GM12878 (cell line): ENCODE measurements at regions not wholly inside any gene's neighbourhood (a gene's known extent, or its start where the extent isn't known, plus 50 kb on each side); places are given as distances from the start of the nearest gene placed in this dataset.

ENCODE experiments used
- ATAC-seq: fragments of 200-7000 bp; cut with Tn5 transposase; 3 replicates; pipeline ENCODE4 v1.9.1; 2020; ENCODE audit warnings: mild to moderate bottlenecking, moderate library complexity
- BruUV-seq: library from RNA; stranded (reverse); fragments of 400-500 nt; replicated peaks from 2 replicates; lab custom pipeline; 2021; lab: Mats Ljungman, UMichigan
- CTCF ChIA-PET: fragments of 300-600 bp; sonication (Branson Sonifier 250); formaldehyde crosslinking; extraction: SDS; loops from one replicate; lab custom pipeline; 2021; ENCODE audit warnings: inconsistent platforms; lab: Yijun Ruan, JAX
- POLR2A ChIA-PET: fragments of 350-600 bp; formaldehyde crosslinking; extraction: SDS; loops from one replicate; lab custom pipeline; 2021; ENCODE audit warnings: inconsistent platforms; lab: Charles Lee
- RAD21 ChIA-PET: fragments of 300-600 bp; sonication (Branson Sonifier 250); formaldehyde crosslinking; loops from one replicate; lab custom pipeline; 2023; ENCODE audit warnings: antibody characterized with exemption; ENCODE audit not compliant: unreplicated experiment; lab: Charles Lee
- SMC1A ChIA-PET: fragments of 300-600 bp; sonication (Branson Sonifier 250); formaldehyde crosslinking; loops from one replicate; lab custom pipeline; 2023; ENCODE audit not compliant: unreplicated experiment, uncharacterized antibody; lab: Charles Lee
- DNase-seq: peaks from one replicate; pipeline ENCODE4 v3.0.0-alpha.2; 2011; ENCODE audit warnings: low read depth, low spot score
- FAIRE-seq: peaks from 3 replicates; lab custom pipeline; 2011; peaks lifted over from hg19 to GRCh38; lab: Jason Lieb, UNC
- H2AFZ ChIP-seq: 2 replicates; pipeline ENCODE4 v1.6.0; 2011; ENCODE audit warnings: low read depth, low read length, control low read depth; ENCODE audit not compliant: control insufficient read depth
- H3K27ac ChIP-seq: 2 replicates; pipeline ENCODE4 v1.5.1; 2011; ENCODE audit warnings: control low read depth; ENCODE audit not compliant: control insufficient read depth, insufficient read depth
- H3K27me3 ChIP-seq, 2 experiments: replicated peaks in 1 of 2; 2 replicates each; pipeline versions ENCODE4 v1.6.0 to v1.6.1; 2011; ENCODE audit warnings: low read length in 1 of 2; ENCODE audit not compliant: control insufficient read depth in 2 of 2, insufficient read depth in 2 of 2
- H3K36me3 ChIP-seq, 2 experiments: 2 replicates each; pipeline ENCODE4 v1.5.1; 2011; ENCODE audit warnings: low read length in 1 of 2; ENCODE audit not compliant: control insufficient read depth in 2 of 2, insufficient read depth in 2 of 2
- H3K4me1 ChIP-seq: 2 replicates; pipeline ENCODE4 v1.6.1; 2011; ENCODE audit warnings: mild to moderate bottlenecking, low read length, moderate library complexity, mixed read lengths; ENCODE audit not compliant: control insufficient read depth, insufficient read depth
- H3K4me2 ChIP-seq: 2 replicates; pipeline ENCODE4 v1.6.0; 2011; ENCODE audit warnings: control low read depth; ENCODE audit not compliant: control insufficient read depth, insufficient read depth
- H3K4me3 ChIP-seq: fragments of 200-600 bp; sonication (generic); 2 replicates; pipeline ENCODE4 v1.5.1; 2016
- H3K79me2 ChIP-seq: 2 replicates; pipeline ENCODE4 v1.6.0; 2011; ENCODE audit warnings: low read length; ENCODE audit not compliant: control insufficient read depth, insufficient read depth
- H3K9ac ChIP-seq: 2 replicates; pipeline ENCODE4 v1.8.0; 2011; ENCODE audit warnings: low read length, control low read depth, mixed read lengths; ENCODE audit not compliant: control insufficient read depth, insufficient read depth
- H3K9me3 ChIP-seq: replicated peaks from 3 replicates; pipeline ENCODE4 v1.5.1; 2011; ENCODE audit warnings: mild to moderate bottlenecking, low read length; ENCODE audit not compliant: control insufficient read depth, insufficient read depth
- H4K20me1 ChIP-seq: 2 replicates; pipeline ENCODE4 v1.6.0; 2011; ENCODE audit not compliant: control insufficient read depth, insufficient read depth
- BCL11A ChIP-seq: IDR thresholded peaks from 2 replicates; pipeline ENCODE4 v1.6.1; 2011; ENCODE audit warnings: low read depth, low read length
- FOXK2 ChIP-seq: fragments of 450-650 bp; IDR thresholded peaks from 2 replicates; pipeline ENCODE4 v1.6.1; 2017; ENCODE audit warnings: mild to moderate bottlenecking, moderate library complexity
- JUND ChIP-seq: IDR thresholded peaks from 2 replicates; pipeline ENCODE4 v1.6.1; 2012; ENCODE audit warnings: low read depth, mild to moderate bottlenecking, low read length, improper control_type of control experiment, moderate library complexity
- KDM1A ChIP-seq: fragments of 200-600 bp; sonication (generic); IDR thresholded peaks from 2 replicates; pipeline ENCODE4 v1.6.1; 2016; ENCODE audit warnings: borderline replicate concordance
- POLR2A ChIP-seq: IDR thresholded peaks from 2 replicates; pipeline ENCODE4 v1.6.1; 2011; ENCODE audit warnings: low read depth, mild to moderate bottlenecking, low read length
- RELA ChIP-seq: fragments of 450-650 bp; IDR thresholded peaks from 2 replicates; pipeline ENCODE4 v1.8.0; 2014; ENCODE audit warnings: borderline replicate concordance; ENCODE audit not compliant: partially characterized antibody
- RUNX3 ChIP-seq: IDR thresholded peaks from 2 replicates; pipeline ENCODE4 v1.6.1; 2012; ENCODE audit warnings: low read length, inconsistent platforms
- SPI1 ChIP-seq: IDR thresholded peaks from 2 replicates; pipeline ENCODE4 v1.6.1; 2011; ENCODE audit warnings: low read depth, mild to moderate bottlenecking, low read length, moderate library complexity, borderline replicate concordance; ENCODE audit not compliant: insufficient read depth
- ZSCAN29 ChIP-seq: fragments of 450-650 bp; IDR thresholded peaks from 2 replicates; pipeline ENCODE4 v1.6.1; 2017; ENCODE audit warnings: mild to moderate bottlenecking, moderate library complexity
- WGBS: methylation state at CpG from one replicate; pipeline ENCODE4 v1.1.6; 2016; ENCODE audit warnings: low lambda C conversion rate; ENCODE audit not compliant: insufficient replicate concordance, insufficient coverage; ENCODE audit errors: missing lambda C conversion rate; 5-methylcytosine and 5-hydroxymethylcytosine counted together
- in situ Hi-C: fragments of 300-500 bp; cut with MboI; formaldehyde crosslinking; loops from 9 replicates; pipeline ENCODE4 v1.14.3; 2018; ENCODE audit warnings: mixed read lengths
- intact Hi-C: fragments of 100-400 bp; cut with micrococcal nuclease; formaldehyde crosslinking; loops from one replicate; pipeline ENCODE4 v1.14.2; 2022; ENCODE audit not compliant: unreplicated experiment
- TF ChIP-seq, protein P1 (sequence below): fragments of 450-650 bp; formaldehyde crosslinking; IDR thresholded peaks from 2 replicates; pipeline ENCODE4 v1.5.0; 2022; ENCODE audit warnings: mild to moderate bottlenecking, missing genetic modification characterization

DNA sequence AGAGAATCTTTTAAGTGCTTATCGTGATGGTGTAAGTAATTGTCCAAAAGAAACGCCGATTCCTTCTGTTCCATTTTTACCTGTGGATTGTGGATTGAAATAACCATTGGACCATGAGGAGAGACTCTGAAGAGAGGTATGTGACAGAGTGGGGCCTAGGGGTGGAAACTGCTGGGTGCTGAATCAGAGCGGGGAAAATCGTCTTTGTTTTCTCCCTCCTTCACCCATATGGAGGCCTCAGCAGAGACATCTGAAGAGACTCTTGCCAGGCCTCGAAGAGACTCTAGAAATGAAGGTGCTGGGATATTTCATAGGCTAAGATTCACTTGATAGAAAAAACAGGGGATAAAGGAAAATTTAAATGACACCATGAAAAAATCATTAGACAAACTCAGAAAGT, 1327.0 kb downstream of the BRINP3 start:
- POLR2A ChIA-PET: no interaction called here
- no peaks in the 10 kb centered on the region for H4K20me1 ChIP-seq
- H3K4me3 ChIP-seq: no peak overlapping the region
- H3K9me3 ChIP-seq: no peaks in the 10 kb centered on the region
- CTCF ChIA-PET: interaction anchor here (2.1 kb wide), 1 partner anchor 369 kb away, joined by 8 read pairs; no protein-coding TSS in a partner anchor
- RAD21 ChIA-PET: no interaction called here
- ATAC-seq: peak; percentile 42
- no TSS peak for BruUV-seq
- in situ Hi-C loops: no loop called here
- FAIRE-seq: no peak
- DNase-seq: no peak
- 41% methylated on average over 6 of the region's 6 CpGs for WGBS
- H2AFZ ChIP-seq: no peak overlapping the region
- intact Hi-C loops: no loop called here
- H3K79me2 ChIP-seq: no peaks in the 10 kb centered on the region
- SMC1A ChIA-PET: no interaction called here
- no peak overlapping the region for H3K9ac ChIP-seq
- no peaks in the 10 kb centered on the region for H3K4me1 ChIP-seq
- TF ChIP-seq KDM1A (no peak), ZSCAN29 (no peak), SPI1 (no peak), BCL11A (no peak), POLR2A (no peak), JUND (no peak), RUNX3 (no peak), RELA (no peak), FOXK2 (no peak)
- TF ChIP-seq, protein P1, sequence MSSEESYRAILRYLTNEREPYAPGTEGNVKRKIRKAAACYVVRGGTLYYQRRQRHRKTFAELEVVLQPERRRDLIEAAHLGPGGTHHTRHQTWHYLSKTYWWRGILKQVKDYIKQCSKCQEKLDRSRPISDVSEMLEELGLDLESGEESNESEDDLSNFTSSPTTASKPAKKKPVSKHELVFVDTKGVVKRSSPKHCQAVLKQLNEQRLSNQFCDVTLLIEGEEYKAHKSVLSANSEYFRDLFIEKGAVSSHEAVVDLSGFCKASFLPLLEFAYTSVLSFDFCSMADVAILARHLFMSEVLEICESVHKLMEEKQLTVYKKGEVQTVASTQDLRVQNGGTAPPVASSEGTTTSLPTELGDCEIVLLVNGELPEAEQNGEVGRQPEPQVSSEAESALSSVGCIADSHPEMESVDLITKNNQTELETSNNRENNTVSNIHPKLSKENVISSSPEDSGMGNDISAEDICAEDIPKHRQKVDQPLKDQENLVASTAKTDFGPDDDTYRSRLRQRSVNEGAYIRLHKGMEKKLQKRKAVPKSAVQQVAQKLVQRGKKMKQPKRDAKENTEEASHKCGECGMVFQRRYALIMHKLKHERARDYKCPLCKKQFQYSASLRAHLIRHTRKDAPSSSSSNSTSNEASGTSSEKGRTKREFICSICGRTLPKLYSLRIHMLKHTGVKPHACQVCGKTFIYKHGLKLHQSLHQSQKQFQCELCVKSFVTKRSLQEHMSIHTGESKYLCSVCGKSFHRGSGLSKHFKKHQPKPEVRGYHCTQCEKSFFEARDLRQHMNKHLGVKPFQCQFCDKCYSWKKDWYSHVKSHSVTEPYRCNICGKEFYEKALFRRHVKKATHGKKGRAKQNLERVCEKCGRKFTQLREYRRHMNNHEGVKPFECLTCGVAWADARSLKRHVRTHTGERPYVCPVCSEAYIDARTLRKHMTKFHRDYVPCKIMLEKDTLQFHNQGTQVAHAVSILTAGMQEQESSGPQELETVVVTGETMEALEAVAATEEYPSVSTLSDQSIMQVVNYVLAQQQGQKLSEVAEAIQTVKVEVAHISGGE (CRISPR knock-in tag): no peak
- H3K36me3 ChIP-seq: no peaks in the 10 kb centered on the region
- no peak overlapping the region for H3K4me2 ChIP-seq
- H3K27ac ChIP-seq: no peak overlapping the region
- no peaks in the 10 kb centered on the region for H3K27me3 ChIP-seq
